CMK (cell line): ENCODE measurements at regions not wholly inside any gene's neighbourhood (a gene's known extent, or its start where the extent isn't known, plus 50 kb on each side); places are given as distances from the start of the nearest gene placed in this dataset.

ENCODE experiments used
- DNase-seq: peaks from one replicate; pipeline ENCODE4 v3.0.0-alpha.2; 2010; ENCODE audit warnings: low read depth

GRCh38 chr16:6665126-6665525, 667.5 kb upstream of the RBFOX1 start:
- DNase-seq: no peak

- DNase-seq: no peak
These were observed 669.0 kb upstream of the RBFOX1 start for GRCh38 chr16:6663668-6664067.

GRCh38 chr16:6656760-6657159, 675.9 kb upstream of the RBFOX1 start:
- DNase-seq: no peak

- no peak for DNase-seq
These were observed 685.8 kb upstream of the RBFOX1 start for GRCh38 chr16:6646891-6647290.

GRCh38 chr16:6645768-6646568, 686.7 kb upstream of the RBFOX1 start:
- no peak for DNase-seq

- DNase-seq: no peak
These were observed 687.7 kb upstream of the RBFOX1 start for GRCh38 chr16:6644916-6645315.

- peak; percentile 14 for DNase-seq
These were observed 689.5 kb upstream of the RBFOX1 start for GRCh38 chr16:6643080-6643686.

- no peak for DNase-seq
These were observed 690.4 kb upstream of the RBFOX1 start for GRCh38 chr16:6642271-6642670.

GRCh38 chr16:6641091-6641490, 691.6 kb upstream of the RBFOX1 start:
- no peak for DNase-seq

GRCh38 chr16:6636457-6636856, 696.2 kb upstream of the RBFOX1 start:
- no peak for DNase-seq

GRCh38 chr16:6634151-6634550, 698.5 kb upstream of the RBFOX1 start:
- no peak for DNase-seq

GRCh38 chr16:6633456-6633855, 699.2 kb upstream of the RBFOX1 start:
- no peak for DNase-seq

- DNase-seq: no peak
These were observed 703.5 kb upstream of the RBFOX1 start for GRCh38 chr16:6629110-6629509.

- DNase-seq: no peak
These were observed 707.0 kb upstream of the RBFOX1 start for GRCh38 chr16:6625606-6626005.

- DNase-seq: no peak
These were observed 713.8 kb upstream of the RBFOX1 start for GRCh38 chr16:6618874-6619273.

GRCh38 chr16:6616746-6617145, 715.9 kb upstream of the RBFOX1 start:
- DNase-seq: no peak

- no peak for DNase-seq
These were observed 717.0 kb upstream of the RBFOX1 start for GRCh38 chr16:6615636-6616035.

GRCh38 chr16:6611535-6611934, 721.1 kb upstream of the RBFOX1 start:
- DNase-seq: no peak

- DNase-seq: no peak
These were observed 727.2 kb upstream of the RBFOX1 start for GRCh38 chr16:6605490-6605889.

GRCh38 chr16:6603780-6604325, 728.8 kb upstream of the RBFOX1 start:
- DNase-seq: no peak

GRCh38 chr16:6602405-6602804, 730.2 kb upstream of the RBFOX1 start:
- no peak for DNase-seq

- DNase-seq: no peak
These were observed 732.5 kb upstream of the RBFOX1 start for GRCh38 chr16:6600167-6600566.

- no peak for DNase-seq
These were observed 738.8 kb upstream of the RBFOX1 start for GRCh38 chr16:6593799-6594198.

- DNase-seq: no peak
These were observed 756.0 kb upstream of the RBFOX1 start for GRCh38 chr16:6576606-6577005.
